Effector CD4-positive, alpha-beta T cell (primary cell): ENCODE measurements at regions not wholly inside any gene's neighbourhood (a gene's known extent, or its start where the extent isn't known, plus 50 kb on each side); places are given as distances from the start of the nearest gene placed in this dataset.
A peak's percentile ranks its signal among the peaks of the same experiment; 100 is the strongest.
"Not testable (repeated sequence)": the region's sequence is repeated elsewhere in the genome, so short reads cannot be mapped to it uniquely, and the experiment has no call there.

ENCODE experiments used
- DNase-seq: peaks from one replicate; pipeline ENCODE4 v3.0.0-alpha.2; 2020

- not testable (repeated sequence) for DNase-seq
Measured at GRCh38 chr2:242080575-242081214, 211.2 kb downstream of the RTP5 start.

GRCh38 chr2:242084034-242084433, 214.5 kb downstream of the RTP5 start:
- not testable (repeated sequence) for DNase-seq

- DNase-seq = not testable (repeated sequence)
Measured at GRCh38 chr2:242085024-242085674, 215.6 kb downstream of the RTP5 start.

DNA sequence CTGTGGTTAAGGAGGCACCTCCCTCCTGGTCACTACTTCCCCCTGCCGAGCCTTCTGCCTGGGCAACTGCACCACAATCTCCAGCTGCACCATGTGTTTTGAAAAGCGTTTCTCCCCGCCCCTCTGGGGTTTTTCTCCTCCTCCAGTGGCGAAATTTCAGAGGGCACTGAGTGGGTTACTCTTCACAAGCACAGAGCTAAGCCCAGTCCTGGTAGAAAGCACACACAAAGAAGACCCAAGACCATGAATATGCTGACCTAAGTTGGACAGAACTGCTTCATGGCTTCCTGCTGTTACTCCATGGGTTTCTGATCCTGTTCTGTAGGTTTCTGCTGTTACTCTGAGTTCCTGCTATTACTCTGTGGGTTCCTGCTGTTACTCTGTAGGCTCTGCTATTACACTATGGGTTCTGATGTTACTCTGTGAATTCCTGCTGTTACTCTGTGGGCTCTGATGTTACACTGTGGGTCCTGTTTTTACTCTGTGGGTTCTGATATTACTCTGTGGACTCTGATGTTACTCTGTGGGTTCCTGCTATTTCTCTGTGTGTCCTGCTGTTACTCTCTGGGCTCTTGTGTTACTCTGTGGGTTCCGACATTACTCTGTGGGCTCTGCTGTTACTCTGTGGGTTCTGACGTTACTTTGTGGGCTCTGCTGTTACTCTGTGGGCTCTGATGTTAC, 216.6 kb downstream of the RTP5 start:
- DNase-seq = no peak

GRCh38 chr2:242088044-242088443, 218.5 kb downstream of the RTP5 start:
- DNase-seq = not testable (repeated sequence)

- peak; percentile 90 for DNase-seq
Measured at GRCh38 chr2:242088471-242089212, 219.1 kb downstream of the RTP5 start.

DNA sequence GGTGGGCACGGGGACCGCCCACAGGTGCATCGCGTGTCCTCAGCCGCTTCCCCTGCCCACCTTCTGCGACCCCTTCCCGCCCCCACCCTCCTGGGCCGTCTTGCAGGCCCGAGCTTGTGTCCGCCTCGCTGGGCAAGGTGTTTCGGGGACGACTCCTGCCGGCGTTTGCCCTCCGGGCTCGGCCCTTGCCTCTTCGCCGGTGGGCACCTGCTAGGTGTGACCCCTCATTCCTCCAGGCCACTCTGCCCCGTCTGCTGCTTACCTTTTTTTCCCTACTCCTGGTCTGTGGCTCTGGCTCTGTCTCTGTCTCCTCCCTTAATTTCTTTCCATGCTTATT, 219.7 kb downstream of the RTP5 start:
- DNase-seq = not testable (repeated sequence)

DNA sequence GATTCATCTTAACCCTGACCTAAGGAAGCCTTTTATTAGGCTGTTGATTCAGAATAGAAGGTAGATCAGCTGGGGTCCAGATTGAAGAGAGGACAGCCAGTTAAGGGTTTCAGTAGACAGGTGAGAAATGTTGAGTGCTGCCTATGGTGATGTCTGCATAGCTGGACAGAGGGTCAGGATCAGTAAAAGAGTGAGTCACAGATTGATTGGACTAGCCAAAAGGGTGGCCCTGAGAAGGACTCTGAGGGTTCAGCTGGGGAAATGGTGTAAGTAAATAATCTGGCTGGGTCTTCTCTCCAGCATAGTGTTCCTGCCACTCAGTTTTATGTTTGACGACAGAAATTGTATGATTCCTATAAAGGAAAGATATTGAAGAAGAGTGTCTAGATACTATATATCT, 227.7 kb downstream of the RTP5 start:
- DNase-seq = not testable (repeated sequence)

DNA sequence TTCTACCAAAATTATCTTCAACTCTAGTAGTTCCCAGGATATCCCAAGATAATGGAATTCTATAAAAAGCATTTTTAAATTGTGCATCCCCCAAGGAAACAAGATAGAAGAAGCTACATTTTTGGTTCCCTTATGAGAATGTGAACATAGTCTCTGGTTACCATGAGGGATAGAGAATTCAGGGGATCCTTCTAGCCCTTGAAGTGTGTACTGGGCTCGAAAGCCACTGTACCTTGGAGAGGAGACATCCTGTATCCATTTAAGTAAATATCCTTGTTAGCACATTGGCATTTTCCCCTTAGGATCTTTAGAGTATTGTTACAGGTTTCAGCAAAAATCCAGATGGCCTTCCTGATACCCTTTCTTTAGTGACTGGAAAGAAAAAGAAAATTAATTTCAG, 228.5 kb downstream of the RTP5 start:
- no peak for DNase-seq

DNA sequence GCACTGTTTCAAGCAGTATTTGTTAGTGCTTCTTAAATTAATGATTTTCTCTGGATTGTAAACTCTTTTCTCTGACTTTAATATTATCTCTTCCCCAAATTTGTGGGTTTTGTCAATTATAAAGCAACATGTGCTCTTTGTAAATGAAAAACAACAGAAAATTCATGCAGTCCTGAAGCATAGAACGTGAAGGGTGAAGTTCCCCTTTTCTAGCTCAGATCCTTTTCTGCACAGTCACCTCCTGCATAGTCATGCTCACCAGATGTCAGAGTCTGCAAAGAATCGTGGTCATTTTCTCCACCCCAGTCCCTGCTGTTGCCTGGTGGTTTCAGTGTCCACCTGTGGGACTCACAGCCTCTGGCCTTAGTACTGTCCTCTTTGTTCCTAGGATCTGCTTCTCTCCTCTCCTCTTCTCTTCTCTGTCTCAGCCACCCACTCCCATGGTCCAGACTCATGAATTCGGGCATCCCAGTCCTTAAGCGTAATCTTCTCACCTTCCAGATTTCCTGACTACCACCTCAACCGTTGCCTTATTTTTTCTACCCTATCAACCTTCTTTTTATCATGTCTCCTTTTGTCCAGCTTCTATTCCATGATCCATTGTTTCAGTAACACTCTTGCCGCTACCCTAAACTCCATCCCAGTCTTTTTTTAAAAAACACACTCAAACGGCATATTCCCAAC, 229.1 kb downstream of the RTP5 start:
- no peak for DNase-seq

DNA sequence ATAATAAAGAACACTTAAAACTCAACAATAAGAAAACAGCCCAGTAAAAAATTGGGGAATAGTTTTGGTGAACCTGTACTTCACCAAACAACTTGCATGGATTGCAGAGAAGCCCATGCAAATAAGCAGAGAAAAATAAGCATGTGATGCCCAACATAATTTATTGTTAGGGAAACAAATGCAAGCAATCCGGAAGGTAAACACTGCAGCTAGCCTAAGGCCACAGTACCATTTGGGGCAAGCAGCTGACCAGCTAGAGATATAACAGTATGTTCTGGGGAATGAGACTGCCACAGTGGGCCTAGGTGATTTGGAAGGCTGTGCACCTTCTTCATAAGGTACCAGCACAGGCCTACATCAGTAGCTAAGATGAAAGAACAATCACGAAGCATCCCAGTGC, 233.6 kb downstream of the RTP5 start:
- DNase-seq = not testable (repeated sequence)

GRCh38 chr2:242104202-242104956, 234.8 kb downstream of the RTP5 start:
- DNase-seq = not testable (repeated sequence)

- not testable (repeated sequence) for DNase-seq
Measured at GRCh38 chr2:242107065-242107464, 237.5 kb downstream of the RTP5 start.

- not testable (repeated sequence) for DNase-seq
Measured at GRCh38 chr2:242108797-242109500, 239.4 kb downstream of the RTP5 start.

DNA sequence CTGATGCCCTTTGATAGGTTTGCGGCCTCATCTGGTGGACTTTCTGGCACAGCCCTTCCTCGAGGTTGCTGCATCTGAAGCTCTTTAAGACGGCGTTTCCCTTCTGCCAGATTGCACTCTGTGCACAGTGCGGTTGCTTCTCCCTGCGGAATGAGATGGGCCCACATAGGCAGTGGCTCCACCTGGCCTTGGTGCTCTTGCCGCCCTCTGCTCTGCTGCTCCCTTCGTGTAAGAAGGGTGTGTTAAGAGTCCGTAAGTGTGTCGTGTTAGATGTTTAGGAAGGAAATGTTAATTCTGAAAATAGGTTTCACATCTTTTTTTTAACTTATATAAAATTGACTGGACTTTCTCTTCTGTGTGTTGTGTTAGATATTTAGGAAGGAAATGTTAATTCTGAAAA, 240.3 kb downstream of the RTP5 start:
- not testable (repeated sequence) for DNase-seq

- not testable (repeated sequence) for DNase-seq
Measured at GRCh38 chr2:242111954-242112353, 242.4 kb downstream of the RTP5 start.

GRCh38 chr2:242113492-242113891, 244.0 kb downstream of the RTP5 start:
- not testable (repeated sequence) for DNase-seq

GRCh38 chr2:242116676-242117075, 247.1 kb downstream of the RTP5 start:
- not testable (repeated sequence) for DNase-seq

DNA sequence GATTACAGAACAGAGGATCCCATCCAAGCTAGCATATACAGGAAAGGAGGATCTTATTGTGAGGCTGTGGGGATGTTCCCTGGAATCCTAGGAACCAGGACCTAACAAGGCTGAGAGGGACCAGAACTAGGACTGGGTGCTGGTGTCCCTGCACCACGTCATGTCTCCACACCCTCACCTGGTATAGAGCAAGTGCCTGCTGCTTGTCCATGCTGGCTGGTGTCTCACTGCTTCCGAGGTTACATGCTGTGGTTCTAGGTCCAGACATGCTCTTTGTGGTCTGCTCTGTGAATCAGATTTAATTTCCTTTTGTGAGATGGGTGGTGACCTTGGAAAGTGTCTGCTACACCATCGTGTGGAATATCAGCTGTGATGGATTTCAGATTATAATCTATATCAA, 247.8 kb downstream of the RTP5 start:
- not testable (repeated sequence) for DNase-seq

DNA sequence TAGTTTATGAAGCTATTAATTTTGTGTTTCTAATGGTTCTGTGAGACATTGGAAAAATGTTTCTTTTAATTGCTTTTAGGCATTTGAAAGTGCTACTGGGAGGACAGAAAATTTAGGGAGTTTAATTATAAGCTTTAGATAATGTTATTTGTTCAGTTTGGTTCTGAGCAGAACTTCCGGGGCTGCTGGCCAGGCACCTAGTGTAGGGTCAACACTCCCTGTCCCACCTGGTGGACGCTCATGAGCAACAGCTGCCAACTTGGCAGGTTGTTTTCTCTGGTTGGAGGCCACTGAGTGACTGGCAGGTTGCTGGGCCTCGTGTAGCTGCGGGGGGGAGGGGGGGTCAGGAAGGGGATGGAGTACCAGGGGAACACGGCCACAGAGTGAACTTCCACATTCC, 250.2 kb downstream of the RTP5 start:
- not testable (repeated sequence) for DNase-seq

DNA sequence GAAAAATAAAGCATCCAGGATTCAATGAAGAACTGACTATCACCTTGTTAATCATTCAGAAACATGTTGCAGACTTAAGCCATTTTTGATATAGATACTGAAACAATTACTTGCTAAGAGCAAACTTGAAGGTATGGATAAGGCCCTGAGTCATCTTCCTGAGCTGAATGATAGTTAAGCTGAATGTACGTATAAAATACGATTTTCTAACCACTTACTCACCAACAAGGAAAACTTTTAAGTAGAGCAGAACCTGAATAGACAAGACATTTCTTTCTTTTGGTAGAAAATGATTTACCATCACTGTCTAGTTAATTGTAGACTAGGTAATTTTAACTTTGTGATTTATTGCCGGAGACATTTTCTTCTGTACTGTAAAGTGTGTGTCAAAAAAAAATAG, 261.2 kb downstream of the RTP5 start:
- not testable (repeated sequence) for DNase-seq
